HG03520 (cell line): ENCODE measurements at regions not wholly inside any gene's neighbourhood (a gene's known extent, or its start where the extent isn't known, plus 50 kb on each side); places are given as distances from the start of the nearest gene placed in this dataset.

ENCODE experiments used
- ATAC-seq: cut with Tn5 transposase; IDR thresholded peaks from one replicate; pipeline ENCODE4 v1.9.1; 2021; ENCODE audit warnings: mild to moderate bottlenecking, moderate library complexity; ENCODE audit not compliant: unreplicated experiment

GRCh38 chr15:61421938-61422337 is 192.8 kb upstream of the RORA start:
- no peak for ATAC-seq

DNA sequence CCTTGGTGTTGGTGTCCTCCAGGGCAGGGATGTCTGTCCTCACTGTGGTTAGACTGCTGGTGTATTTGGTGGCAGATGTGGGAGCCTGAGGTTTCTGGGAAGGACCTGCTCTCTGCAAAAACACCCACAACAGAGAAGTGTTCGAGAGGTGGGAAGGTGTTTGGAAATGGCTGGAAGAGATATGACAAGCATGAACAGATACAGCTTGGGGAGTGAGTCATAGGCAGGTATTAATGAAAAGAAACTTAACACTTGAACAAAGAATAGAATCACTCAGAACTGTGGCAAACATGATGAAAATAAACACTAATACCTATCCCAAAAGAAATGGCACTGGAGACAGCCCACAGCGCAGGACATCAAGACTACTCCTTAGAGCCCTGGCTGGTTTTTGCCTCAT is 192.4 kb upstream of the RORA start:
- ATAC-seq, result no peak

- ATAC-seq, result no peak
Measured at GRCh38 chr15:61420546-61420945, 191.4 kb upstream of the RORA start.

- ATAC-seq, result no peak
Measured at GRCh38 chr15:61415617-61416120, 186.6 kb upstream of the RORA start.

GRCh38 chr15:61411902-61412510 is 182.9 kb upstream of the RORA start:
- ATAC-seq, result no peak

DNA sequence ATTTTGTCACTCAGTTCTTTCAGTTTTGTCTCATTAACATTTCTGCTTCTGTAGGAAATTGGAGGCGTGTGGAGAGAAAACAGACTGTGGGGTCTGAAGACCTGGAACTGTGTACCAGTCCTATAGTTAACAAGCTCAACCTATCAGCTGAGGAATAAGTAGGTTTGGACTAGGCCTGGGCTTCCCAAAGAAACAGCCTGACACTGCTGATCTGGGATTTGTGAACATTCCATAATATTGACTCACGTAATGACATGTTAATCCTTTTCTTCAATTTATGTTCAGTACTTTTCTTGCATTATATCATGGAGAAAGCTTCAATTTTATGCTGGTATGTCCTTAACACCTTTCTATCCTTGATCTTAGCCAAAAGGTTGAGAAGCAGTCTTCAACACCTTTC is 181.6 kb upstream of the RORA start:
- ATAC-seq, result no peak

- no peak for ATAC-seq
Measured at GRCh38 chr15:61404567-61404966, 175.5 kb upstream of the RORA start.

- no peak for ATAC-seq
Measured at GRCh38 chr15:61403884-61404283, 174.8 kb upstream of the RORA start.

DNA sequence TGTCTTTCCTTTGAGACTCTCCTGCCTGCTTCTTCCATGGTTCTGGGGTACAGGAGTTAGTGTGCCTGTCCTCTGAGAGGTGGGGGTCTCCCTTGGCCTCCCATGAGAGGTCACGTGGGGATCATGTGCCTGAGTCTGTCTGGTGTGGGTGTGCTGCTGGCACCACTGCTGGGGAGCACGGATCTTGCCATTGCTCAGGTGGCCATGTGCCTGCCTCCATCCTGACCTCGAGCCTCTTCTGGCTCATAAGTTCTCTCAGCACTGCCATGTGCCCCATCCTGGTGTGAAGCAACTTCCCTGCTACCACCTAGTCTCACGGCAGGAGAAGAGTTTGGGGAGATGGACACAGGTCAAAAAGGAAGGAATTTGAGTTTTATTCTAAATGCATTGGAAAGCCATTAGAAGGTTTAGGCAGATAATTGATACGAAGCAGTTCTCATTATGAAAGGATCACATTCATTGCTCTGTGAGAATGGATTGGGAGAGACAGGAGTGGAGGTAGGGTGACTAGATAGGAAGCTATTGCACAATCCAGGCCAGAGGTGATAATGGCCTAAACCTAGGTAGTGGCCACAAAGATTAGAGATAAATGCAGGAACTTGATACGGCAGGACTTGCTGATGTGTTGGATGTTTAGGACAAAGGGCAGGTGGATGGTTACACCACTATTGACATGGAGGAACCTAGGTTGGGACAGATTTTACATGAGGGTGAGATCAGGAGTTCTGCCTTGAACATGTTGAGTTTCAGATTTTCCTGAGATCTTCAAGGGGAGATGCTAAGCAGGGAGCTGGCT is 173.0 kb upstream of the RORA start:
- no peak for ATAC-seq

GRCh38 chr15:61398310-61398709 is 169.2 kb upstream of the RORA start:
- ATAC-seq, result no peak

GRCh38 chr15:61396235-61396919 is 167.3 kb upstream of the RORA start:
- ATAC-seq, result no peak

DNA sequence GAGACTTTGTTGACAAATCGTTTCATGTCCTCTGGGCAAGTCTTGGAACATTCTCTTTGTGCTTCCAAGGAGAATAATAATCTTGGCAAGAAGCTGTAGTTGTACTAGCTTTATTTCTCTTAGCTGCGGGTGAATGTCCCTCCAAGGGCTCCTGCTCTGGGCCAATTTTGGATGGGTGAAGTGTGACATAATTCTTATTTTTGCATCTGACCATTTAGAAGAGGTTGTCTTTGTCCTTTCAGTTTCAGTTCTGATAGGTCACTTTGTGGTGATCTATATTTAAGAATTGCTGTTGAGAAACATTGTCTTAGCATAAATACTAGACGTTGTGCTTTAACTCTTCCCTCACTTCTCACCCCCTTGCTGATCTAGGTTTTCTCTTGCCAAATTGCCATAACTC is 164.8 kb upstream of the RORA start:
- ATAC-seq, result no peak

DNA sequence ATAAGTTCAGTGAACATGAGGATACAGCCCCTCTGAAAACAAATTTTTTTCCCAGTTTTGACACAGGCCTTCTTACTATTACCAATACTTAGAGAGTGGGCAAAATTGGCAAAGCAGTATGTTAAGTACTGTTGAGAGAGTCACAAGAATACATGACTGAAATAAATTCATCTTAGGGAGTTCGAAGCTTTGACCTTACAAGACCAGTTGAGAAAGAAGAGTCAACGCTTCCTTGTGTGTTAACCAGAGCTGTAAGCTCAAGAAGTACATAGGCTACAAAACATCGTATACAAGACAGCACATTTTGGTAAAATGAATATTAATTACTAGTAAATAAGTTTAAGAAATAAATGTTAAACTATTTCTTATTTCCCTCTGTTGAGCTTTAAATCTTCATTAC is 164.4 kb upstream of the RORA start:
- ATAC-seq, result no peak

DNA sequence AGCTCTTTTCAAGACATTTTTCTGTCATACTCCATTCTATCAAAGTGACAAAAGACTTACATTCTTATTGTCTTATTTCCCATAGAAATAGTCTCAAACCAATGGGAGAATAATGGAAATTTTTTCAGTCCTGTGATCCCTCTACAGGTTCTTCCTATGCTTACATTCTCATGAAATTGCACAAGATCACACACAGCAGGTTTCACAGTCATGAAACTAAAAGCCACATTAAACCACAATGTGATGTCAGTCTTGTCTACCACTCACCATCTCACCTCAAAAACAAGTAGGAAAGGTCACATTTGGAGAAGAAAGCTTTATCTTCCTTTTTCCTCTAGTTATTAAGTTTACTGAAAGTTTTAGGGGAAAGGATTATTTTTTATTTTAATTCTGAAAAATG is 161.0 kb upstream of the RORA start:
- no peak for ATAC-seq

- no peak for ATAC-seq
Measured at GRCh38 chr15:61389334-61390028, 160.4 kb upstream of the RORA start.

GRCh38 chr15:61387675-61388074 is 158.6 kb upstream of the RORA start:
- no peak for ATAC-seq

DNA sequence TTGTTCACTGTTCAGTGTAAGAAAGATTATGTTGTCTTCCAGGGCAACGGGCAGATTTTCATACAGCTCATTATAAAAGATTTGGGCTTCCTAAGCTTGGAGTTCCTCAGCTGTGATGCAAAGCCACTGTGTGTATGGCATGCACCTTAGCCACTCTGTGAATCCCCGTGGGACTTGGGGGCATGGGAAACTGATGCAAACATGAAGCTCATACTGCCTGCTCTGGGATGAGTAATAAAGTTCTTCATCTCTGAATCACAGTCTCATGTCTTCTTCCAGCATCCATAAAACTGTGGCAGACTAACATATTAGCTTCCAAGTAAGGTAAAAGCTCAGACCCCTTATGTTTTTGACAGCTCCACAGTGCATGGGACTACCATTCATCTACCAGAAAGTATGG is 154.3 kb upstream of the RORA start:
- ATAC-seq, result no peak

DNA sequence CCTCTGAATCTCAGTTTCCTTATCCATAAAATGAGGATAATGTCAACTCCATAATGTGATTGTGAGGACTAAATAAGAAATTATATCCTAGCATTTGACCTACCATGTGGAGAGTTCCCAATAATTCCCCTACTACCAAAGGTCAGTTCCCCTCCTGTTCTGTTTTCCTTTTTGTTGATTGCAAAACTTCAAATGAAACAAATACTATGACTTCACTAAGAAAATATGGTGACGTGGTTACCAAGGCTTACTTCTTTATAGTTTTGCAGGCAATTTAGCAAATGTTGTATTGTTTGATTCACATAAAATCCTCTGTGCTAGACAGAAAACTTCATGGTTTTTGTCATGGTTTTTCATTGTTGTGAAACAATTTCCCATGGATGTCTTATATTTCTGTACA is 153.8 kb upstream of the RORA start:
- ATAC-seq, result no peak

DNA sequence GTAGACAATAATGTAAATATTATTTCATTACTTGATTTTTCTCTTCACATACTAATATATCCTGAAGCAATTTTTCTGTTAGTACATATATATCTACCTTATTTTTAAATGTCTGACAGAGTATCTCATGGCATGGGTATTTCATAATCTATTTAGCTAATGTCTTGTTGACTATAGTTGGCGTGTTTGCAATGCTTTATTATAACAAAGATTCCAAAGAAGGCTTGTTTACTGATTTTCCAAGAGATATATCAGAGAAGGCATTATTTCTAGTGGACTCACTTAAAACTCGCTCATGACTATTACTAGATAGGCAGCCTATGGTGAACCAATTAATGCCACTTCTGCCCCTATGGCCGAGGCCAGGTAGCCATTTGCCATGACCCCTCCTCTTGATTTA is 152.4 kb upstream of the RORA start:
- no peak for ATAC-seq

GRCh38 chr15:61380270-61380669 is 151.2 kb upstream of the RORA start:
- no peak for ATAC-seq

DNA sequence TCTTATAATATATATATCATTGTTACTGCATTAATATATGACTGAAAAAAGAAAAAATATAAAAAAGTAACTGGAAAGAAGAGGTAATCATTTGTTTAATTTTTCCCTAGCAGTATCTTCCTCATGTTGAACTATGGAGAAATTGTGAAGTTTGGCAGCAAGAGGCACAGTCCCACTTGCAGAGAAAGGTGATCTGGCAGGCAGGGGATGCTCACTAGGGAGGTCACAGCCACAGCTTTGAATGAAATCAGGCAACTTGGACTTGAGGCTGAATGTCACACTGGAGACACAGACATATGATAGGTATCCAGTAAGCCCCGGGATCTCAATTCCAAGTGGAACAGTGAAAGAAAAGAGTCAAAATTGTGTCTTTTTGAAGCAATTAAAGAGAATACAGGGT is 149.9 kb upstream of the RORA start:
- ATAC-seq, result no peak
